Activated naive CD4-positive, alpha-beta T cell treated with anti-CD3 and anti-CD28 coated beads, Interleukin-2, amount 10 ng/mL, durations not matched to agents 7 days and 5 days (primary cell): ENCODE measurements at regions not wholly inside any gene's neighbourhood (a gene's known extent, or its start where the extent isn't known, plus 50 kb on each side); places are given as distances from the start of the nearest gene placed in this dataset.

ENCODE experiments used
- CTCF ChIA-PET: fragments of 350-600 bp; sonication (Branson Sonifier 250); formaldehyde crosslinking; loops from one replicate; lab custom pipeline; 2021; ENCODE audit warnings: antibody characterized with exemption; lab: Charles Lee
- DNase-seq: peaks from one replicate; pipeline ENCODE4 v3.0.0-alpha.2; 2020
- H3K27ac Mint-ChIP-seq: one replicate; pipeline ENCODE4 v1.8.0; 2021; ENCODE audit warnings: mild to moderate bottlenecking, moderate library complexity, mixed read lengths
- H3K27me3 Mint-ChIP-seq: one replicate; pipeline ENCODE4 v1.8.0; 2021; ENCODE audit warnings: mild to moderate bottlenecking, mixed read lengths
- H3K36me3 Mint-ChIP-seq: one replicate; pipeline ENCODE4 v1.8.0; 2021; ENCODE audit warnings: mixed read lengths
- H3K4me1 Mint-ChIP-seq: one replicate; pipeline ENCODE4 v1.8.0; 2021; ENCODE audit warnings: mixed read lengths
- H3K4me3 Mint-ChIP-seq: one replicate; pipeline ENCODE4 v1.8.0; 2021; ENCODE audit warnings: mild to moderate bottlenecking, moderate library complexity, mixed read lengths
- H3K9me3 Mint-ChIP-seq: one replicate; pipeline ENCODE4 v1.8.0; 2021; ENCODE audit warnings: mixed read lengths

DNA sequence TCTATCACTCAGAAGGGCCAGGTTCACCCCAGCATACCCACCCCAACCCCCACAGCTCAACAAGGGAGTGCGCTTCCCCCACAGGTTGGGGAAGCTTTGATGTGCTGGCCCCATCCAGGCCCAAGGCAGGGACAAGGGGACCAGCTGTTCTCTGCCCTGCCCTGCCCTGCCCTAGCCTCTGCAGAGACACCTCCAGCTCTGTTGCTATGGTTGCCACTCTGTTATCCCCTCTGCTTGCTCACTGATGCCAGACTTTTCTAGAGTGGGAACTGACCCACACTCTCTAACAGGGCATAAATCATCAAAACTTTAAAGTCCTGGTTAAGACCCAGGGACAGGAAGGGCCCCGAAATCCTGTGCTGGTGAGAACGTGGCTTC is 50.4 kb upstream of the ENPP7 start:
- Mint-ChIP-seq H3K4me3 (no peak overlapping the region), H3K36me3 (no peaks in the 10 kb centered on the region), H3K9me3 (no peaks in the 10 kb centered on the region), H3K4me1 (no peaks in the 10 kb centered on the region), H3K27me3 (peaks cover 11% of the 10 kb centered on the region), H3K27ac (no peak overlapping the region)
- no peak for DNase-seq
- CTCF ChIA-PET: no interaction called here

DNA sequence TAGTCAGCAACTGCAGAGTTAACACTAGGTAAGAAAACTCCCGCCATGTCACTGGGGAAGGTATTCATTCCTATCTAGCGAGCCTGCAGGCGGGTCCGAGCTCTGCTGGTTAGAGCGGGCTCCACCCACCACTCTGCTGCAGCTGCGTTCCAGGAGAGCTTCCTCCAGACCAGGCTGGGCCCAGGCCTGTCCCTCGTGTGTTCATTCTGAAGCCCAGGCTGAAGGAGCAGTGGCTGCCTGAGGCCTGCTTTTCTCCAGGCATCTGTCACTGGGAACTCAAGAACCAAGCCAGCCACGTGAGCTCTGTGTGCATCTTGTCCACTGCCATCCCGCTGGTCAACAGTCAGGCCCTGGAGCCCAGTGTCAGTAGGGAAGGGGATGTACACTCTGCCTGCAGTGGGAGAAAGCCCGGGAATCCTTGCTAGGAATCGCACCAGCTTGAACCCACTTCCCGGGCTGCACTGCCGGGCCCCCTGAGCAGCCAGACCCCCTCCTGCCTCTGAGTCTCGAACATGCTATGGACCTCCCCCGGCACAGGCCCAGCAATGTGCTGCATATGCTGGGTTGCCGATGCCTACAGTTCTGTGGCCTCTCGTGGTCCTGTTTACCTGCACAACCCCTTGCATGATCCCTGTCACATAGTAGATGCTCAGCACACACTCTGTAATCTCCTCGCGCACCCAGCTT is 51.0 kb upstream of the ENPP7 start:
- no peaks in the 10 kb centered on the region for H3K9me3 Mint-ChIP-seq
- peaks cover 14% of the 10 kb centered on the region for H3K27me3 Mint-ChIP-seq
- H3K36me3 Mint-ChIP-seq: no peaks in the 10 kb centered on the region
- DNase-seq: no peak
- no peaks in the 10 kb centered on the region for H3K4me1 Mint-ChIP-seq
- H3K4me3 Mint-ChIP-seq: no peak overlapping the region
- CTCF ChIA-PET: interaction anchor here (1.3 kb wide), 1 partner anchor 592 kb away, joined by 3 read pairs; no protein-coding TSS in a partner anchor
- H3K27ac Mint-ChIP-seq: no peak overlapping the region

DNA sequence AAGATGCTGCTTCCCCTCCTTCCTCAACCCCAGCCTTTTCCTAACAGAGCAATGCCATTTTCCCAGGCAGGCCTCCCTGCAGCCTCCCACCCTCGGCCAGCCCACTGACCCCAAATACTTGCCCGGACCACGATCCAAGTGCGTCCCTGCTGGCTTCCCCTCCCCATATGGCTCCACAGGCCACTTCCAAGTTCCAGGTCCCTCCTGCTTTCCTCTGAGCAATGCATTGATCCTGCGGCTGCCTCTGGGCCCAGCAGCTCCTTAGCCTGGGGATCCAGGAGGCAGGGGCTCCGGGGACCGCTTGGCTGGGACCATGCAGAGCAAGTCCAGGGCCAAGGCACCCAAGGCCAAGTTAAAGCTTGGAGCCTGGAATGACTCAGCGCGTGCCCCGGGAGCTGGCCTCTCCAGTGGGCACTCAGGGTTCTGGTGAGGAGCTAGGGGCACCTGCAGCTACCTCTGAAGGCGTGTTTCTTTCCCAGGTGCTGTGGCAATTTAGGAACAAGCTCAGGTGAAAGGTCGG is 51.9 kb upstream of the ENPP7 start:
- no peak for DNase-seq
- H3K9me3 Mint-ChIP-seq: peaks cover 2% of the 10 kb centered on the region
- no peaks in the 10 kb centered on the region for H3K36me3 Mint-ChIP-seq
- no peak overlapping the region for H3K4me3 Mint-ChIP-seq
- CTCF ChIA-PET: interaction anchor here (1.3 kb wide), 1 partner anchor 591 kb away, joined by 3 read pairs; no protein-coding TSS in a partner anchor
- H3K27me3 Mint-ChIP-seq: peaks cover 19% of the 10 kb centered on the region
- H3K27ac Mint-ChIP-seq: no peak overlapping the region
- no peaks in the 10 kb centered on the region for H3K4me1 Mint-ChIP-seq

DNA sequence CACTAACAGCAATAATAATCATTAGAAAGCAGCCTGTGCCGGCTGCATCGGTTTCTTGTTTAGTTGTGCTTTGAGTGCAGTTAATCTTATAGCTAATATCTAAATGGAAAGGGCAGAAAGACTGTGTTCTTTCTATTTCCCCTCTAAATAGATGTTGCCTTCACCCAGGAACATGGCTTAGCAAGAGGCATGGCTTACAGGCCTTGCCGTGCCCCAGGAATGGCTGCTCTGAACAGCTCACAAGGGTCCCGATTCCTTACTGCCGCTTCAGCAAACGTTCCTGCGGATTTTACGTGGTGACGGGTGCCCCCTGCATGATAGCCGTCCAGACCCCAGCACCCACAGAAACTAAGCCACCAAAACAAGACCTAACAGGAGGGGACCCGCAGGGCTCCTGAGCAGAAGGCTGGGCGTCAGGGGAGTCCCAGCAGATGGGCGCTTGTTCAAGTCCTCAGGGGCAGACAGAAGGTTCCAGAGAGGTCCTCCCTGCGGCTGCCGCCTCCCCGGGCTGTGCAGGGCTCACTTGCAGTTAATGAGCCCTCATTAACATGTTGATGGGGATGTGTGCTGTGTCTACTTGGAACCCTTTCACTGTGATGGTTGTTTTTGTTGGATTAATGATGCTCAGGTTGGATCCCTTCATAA is 52.5 kb upstream of the ENPP7 start:
- H3K36me3 Mint-ChIP-seq: no peaks in the 10 kb centered on the region
- no peak overlapping the region for H3K27ac Mint-ChIP-seq
- H3K4me3 Mint-ChIP-seq: no peak overlapping the region
- peaks cover 7% of the 10 kb centered on the region for H3K9me3 Mint-ChIP-seq
- no peaks in the 10 kb centered on the region for H3K4me1 Mint-ChIP-seq
- H3K27me3 Mint-ChIP-seq: peaks cover 20% of the 10 kb centered on the region
- CTCF ChIA-PET: interaction anchor here (0.6 to 1.3 kb wide), 2 partner anchors 381 to 591 kb away, joined by 3 read pairs; no protein-coding TSS in a partner anchor
- DNase-seq: no peak

- Mint-ChIP-seq H3K27me3 (peaks cover 25% of the 10 kb centered on the region), H3K36me3 (no peaks in the 10 kb centered on the region), H3K9me3 (peaks cover 8% of the 10 kb centered on the region), H3K27ac (no peak overlapping the region), H3K4me1 (no peaks in the 10 kb centered on the region), H3K4me3 (no peak overlapping the region)
- no peak for DNase-seq
- CTCF ChIA-PET: interaction anchor here (0.6 kb wide), 1 partner anchor 380 kb away, joined by 3 read pairs; no protein-coding TSS in a partner anchor
Measured at GRCh38 chr17:79677646-79678045, 53.1 kb upstream of the ENPP7 start.

- no peak for DNase-seq
- H3K36me3 Mint-ChIP-seq: no peaks in the 10 kb centered on the region
- H3K27me3 Mint-ChIP-seq: peaks cover 24% of the 10 kb centered on the region
- H3K9me3 Mint-ChIP-seq: peaks cover 13% of the 10 kb centered on the region
- no peak overlapping the region for H3K27ac Mint-ChIP-seq
- CTCF ChIA-PET: no interaction called here
- H3K4me1 Mint-ChIP-seq: no peaks in the 10 kb centered on the region
- H3K4me3 Mint-ChIP-seq: no peak overlapping the region
Measured at GRCh38 chr17:79676796-79677195, 53.9 kb upstream of the ENPP7 start.

DNA sequence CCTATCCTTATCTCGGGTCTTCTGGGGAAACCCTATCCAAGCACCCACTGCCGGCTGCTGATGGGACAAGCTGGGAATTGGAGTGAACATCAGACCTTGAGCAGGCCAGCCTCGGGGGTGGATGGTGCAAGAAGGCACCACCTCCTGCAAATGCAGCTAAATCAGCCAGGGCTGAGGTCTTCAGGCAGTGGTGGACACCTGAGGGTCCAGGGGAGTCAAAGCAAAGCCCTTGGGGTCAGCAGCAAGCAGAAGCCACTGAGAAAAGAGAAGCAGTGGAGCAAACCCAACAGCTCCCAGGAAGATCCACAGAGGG is 55.4 kb upstream of the ENPP7 start:
- H3K4me1 Mint-ChIP-seq: no peaks in the 10 kb centered on the region
- CTCF ChIA-PET: no interaction called here
- no peak for DNase-seq
- no peaks in the 10 kb centered on the region for H3K36me3 Mint-ChIP-seq
- H3K4me3 Mint-ChIP-seq: no peak overlapping the region
- H3K9me3 Mint-ChIP-seq: peaks cover 13% of the 10 kb centered on the region
- peaks cover 30% of the 10 kb centered on the region for H3K27me3 Mint-ChIP-seq
- no peak overlapping the region for H3K27ac Mint-ChIP-seq

DNA sequence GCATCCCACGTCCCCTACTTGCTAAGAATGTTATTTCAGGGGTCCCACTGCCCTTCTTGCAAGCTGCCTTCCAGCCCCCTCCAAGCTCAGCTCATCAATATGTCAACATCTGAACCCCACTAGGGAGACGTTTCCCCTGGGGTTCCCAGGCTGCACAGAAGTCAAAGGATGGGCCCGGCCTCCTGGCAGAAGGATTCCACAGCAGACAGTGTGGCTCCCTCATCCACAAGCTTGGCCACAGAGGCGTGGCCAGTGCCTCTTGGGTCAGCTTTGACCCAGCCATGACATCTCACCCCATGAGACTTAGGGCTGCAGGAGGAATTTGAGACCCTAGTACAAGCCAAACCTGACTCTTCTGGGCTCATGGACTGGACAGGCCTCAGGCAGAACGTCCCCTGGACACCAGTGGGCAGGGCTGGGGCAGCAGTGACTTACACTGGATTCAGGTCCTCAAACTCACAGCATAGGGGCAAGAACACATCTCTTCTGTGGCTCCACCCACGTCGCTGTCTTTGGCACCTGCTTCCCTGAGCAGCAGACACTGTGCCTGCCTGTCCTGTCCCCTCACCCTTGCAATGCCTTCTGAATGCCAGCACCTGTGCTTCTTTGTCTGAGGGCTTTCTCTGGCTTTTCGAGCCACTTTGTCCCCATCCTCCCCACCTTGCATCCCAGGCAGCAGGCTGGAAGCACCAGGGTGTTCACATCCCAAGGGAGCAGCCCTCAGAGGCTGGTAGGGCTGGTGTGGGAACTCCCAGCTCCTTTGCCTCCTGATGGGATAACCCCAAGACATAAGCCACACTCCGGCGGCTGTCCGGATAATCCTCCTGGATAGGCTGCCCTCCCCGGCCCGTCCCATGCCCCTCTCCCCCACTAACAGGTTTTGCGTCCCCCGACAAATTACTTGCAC is 56.0 kb upstream of the ENPP7 start:
- no peaks in the 10 kb centered on the region for H3K4me1 Mint-ChIP-seq
- no peak for DNase-seq
- no peaks in the 10 kb centered on the region for H3K36me3 Mint-ChIP-seq
- CTCF ChIA-PET: no interaction called here
- peaks cover 35% of the 10 kb centered on the region for H3K27me3 Mint-ChIP-seq
- H3K4me3 Mint-ChIP-seq: no peak overlapping the region
- peaks cover 13% of the 10 kb centered on the region for H3K9me3 Mint-ChIP-seq
- no peak overlapping the region for H3K27ac Mint-ChIP-seq

DNA sequence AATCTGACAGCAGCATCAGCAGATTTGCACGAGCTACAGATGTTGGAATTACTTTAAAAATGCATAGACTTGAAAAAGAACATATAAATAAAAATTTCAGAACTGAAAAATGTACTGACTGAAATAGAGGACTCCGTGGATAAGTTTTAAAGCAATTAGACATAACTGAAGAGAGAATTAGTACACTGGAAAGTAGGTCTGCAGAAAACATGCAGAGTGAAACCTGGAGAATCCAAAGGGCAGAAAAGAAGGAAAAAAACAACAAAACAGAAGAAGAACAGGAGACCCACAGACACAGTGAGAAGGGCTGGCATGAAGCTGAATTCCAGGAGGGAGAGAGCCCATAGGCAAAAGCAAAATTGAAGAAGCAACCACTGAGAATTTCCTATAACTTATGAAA is 57.2 kb upstream of the ENPP7 start:
- peaks cover 13% of the 10 kb centered on the region for H3K9me3 Mint-ChIP-seq

DNA sequence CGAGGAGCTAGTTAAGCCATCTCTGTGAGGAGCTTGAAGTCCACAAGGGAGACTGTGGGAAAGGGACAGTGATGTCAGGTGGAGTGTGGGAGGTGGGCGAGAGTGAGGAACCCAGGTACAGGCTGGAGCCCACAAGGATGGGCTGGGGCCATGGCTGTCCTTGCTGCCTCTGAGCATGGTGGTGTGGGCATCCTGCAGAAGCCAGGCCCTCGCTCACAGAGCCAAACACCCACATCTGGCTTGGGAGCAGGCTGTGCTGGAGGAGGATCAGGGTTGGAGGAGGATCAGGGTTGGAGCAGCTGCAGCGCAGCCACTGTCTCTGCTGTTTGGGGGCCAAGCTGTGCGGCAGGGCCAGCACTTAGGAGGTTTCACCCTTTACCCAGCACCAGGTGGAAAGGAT is 58.2 kb upstream of the ENPP7 start:
- Mint-ChIP-seq H3K27ac (no peak overlapping the region), H3K36me3 (no peaks in the 10 kb centered on the region), H3K27me3 (peaks cover 54% of the 10 kb centered on the region), H3K4me1 (no peaks in the 10 kb centered on the region), H3K4me3 (no peak overlapping the region), H3K9me3 (peaks cover 13% of the 10 kb centered on the region)
- no peak for DNase-seq
- CTCF ChIA-PET: no interaction called here

More for the DNA sequence above, 57.2 kb upstream of the ENPP7 start:
- no peak for DNase-seq
- Mint-ChIP-seq H3K4me3 (no peak overlapping the region), H3K36me3 (no peaks in the 10 kb centered on the region), H3K27ac (no peak overlapping the region), H3K27me3 (peaks cover 46% of the 10 kb centered on the region), H3K4me1 (no peaks in the 10 kb centered on the region)
- CTCF ChIA-PET: no interaction called here

- peaks cover 13% of the 10 kb centered on the region for H3K9me3 Mint-ChIP-seq
- H3K4me1 Mint-ChIP-seq: no peaks in the 10 kb centered on the region
- no peaks in the 10 kb centered on the region for H3K36me3 Mint-ChIP-seq
- CTCF ChIA-PET: no interaction called here
- H3K27ac Mint-ChIP-seq: no peak overlapping the region
- H3K27me3 Mint-ChIP-seq: peaks cover 54% of the 10 kb centered on the region
- H3K4me3 Mint-ChIP-seq: no peak overlapping the region
- no peak for DNase-seq
Measured at GRCh38 chr17:79671085-79671694, 59.6 kb upstream of the ENPP7 start.

DNA sequence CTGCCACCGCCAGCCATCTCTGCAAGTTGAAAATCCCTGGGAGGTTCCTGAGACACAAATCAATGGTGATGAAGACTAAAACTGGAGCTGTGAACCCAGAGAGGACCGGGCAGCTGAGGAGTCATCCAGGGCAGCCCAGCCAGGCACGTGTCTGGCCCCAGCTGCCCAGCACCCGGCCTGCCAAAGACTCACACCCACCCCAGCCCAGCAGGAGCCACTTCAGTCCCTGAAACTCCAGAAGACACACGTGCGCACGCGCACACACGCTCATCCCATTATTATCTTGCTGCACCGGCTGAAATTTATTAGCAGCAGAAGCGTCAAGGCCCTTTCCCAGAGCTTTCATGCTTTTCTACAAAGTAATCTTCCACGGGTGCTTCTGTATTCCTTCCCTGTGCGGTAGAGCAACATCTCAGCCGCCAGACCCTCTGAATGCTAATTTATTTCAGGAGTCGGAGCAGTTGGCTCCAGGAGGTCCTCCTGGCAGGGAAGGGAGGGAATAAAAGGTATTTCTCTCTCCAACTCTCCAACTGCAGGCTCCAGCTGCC is 59.8 kb upstream of the RBFOX3 start:
- CTCF ChIA-PET: no interaction called here
- peaks cover 60% of the 10 kb centered on the region for H3K27me3 Mint-ChIP-seq
- H3K9me3 Mint-ChIP-seq: peaks cover 13% of the 10 kb centered on the region

DNA sequence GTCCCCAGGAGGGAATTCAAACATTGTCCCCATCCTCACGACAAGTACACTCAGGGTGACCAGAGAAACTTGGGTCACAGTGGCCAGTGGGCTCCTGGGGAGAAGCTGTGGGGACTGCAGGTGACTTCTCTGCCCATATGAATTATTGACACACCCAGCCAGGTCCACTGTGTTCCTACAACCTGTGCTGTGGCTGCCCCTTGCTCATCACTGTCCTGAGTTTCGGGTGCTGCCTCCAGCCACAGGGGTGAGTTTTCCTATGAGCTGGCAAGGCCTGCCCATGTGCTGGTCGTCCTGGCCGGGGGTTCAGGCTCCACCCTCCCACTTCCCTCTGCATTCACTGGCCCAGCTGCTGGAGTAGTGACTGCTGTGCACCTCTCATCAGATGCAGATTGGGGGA is 59.0 kb upstream of the RBFOX3 start:
- Mint-ChIP-seq H3K9me3 (peaks cover 13% of the 10 kb centered on the region), H3K4me1 (no peaks in the 10 kb centered on the region), H3K27me3 (peaks cover 65% of the 10 kb centered on the region), H3K36me3 (no peaks in the 10 kb centered on the region), H3K27ac (no peak overlapping the region), H3K4me3 (no peak overlapping the region)
- CTCF ChIA-PET: no interaction called here
- DNase-seq: no peak

More for the DNA sequence above, 59.8 kb upstream of the RBFOX3 start:
- no peak for DNase-seq
- no peaks in the 10 kb centered on the region for H3K4me1 Mint-ChIP-seq
- no peaks in the 10 kb centered on the region for H3K36me3 Mint-ChIP-seq
- no peak overlapping the region for H3K27ac Mint-ChIP-seq
- H3K4me3 Mint-ChIP-seq: no peak overlapping the region
